GM12872 (cell line): ENCODE measurements at regions not wholly inside any gene's neighbourhood (a gene's known extent, or its start where the extent isn't known, plus 50 kb on each side); places are given as distances from the start of the nearest gene placed in this dataset.

ENCODE experiments used
- CTCF ChIP-seq: IDR thresholded peaks from 3 replicates; pipeline ENCODE4 v1.5.1; 2011; ENCODE audit warnings: low read depth, mild to moderate bottlenecking, low read length, moderate library complexity; ENCODE audit not compliant: insufficient read depth

- no peak for TF ChIP-seq CTCF
Measured at GRCh38 chr20:11976966-11977365, 59.3 kb downstream of the BTBD3 start.

- TF ChIP-seq CTCF, result no peak
Measured at GRCh38 chr20:11978496-11978895, 60.8 kb downstream of the BTBD3 start.

- TF ChIP-seq CTCF, result no peak
Measured at GRCh38 chr20:11979306-11979990, 61.8 kb downstream of the BTBD3 start.

GRCh38 chr20:11980263-11980662, 62.6 kb downstream of the BTBD3 start:
- peak; percentile 28; the same call in 1 of the 3 replicates for TF ChIP-seq CTCF

GRCh38 chr20:11981366-11981947, 63.8 kb downstream of the BTBD3 start:
- no peak for TF ChIP-seq CTCF

GRCh38 chr20:11982289-11982954, 64.7 kb downstream of the BTBD3 start:
- TF ChIP-seq CTCF, result no peak

- no peak for TF ChIP-seq CTCF
Measured at GRCh38 chr20:11982955-11983470, 65.3 kb downstream of the BTBD3 start.
